ENCODE measurements at regions not wholly inside any gene's neighbourhood (a gene's known extent, or its start where the extent isn't known, plus 50 kb on each side); places are given as distances from the start of the nearest gene placed in this dataset.

DNA sequence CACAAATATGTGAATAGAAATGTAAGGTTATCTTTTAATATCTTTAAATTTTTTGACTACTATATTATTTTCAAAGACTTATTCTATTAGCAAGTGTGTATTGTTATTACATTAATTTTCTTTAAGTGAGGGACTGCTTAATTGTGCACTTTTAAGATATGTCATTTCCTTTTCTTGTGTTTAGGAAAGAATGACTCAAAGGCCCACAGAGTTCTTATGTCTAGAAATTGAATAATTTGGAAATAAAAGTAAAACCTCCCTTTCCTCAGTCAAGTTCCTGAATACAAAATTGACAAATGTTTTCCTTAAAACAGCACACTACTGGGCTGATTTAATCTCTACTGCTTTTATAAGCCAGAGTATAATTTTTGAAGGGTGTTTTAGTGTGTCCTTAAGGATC is 169.7 kb downstream of the TMEM47 start:
- DNase-seq (ENCODE audit: low read depth, low spot score) (no peak), ATAC-seq (no peak)
- intact Hi-C loops (cut with micrococcal nuclease), result no loop called here
- no peak overlapping the region for H3K4me3 ChIP-seq (replicated peaks in 1 of 2; ENCODE audit: low read depth in 1 of 2, low read length in 2 of 2)
- no peaks in the 10 kb centered on the region for H3K36me3 ChIP-seq (ENCODE audit: control insufficient read depth in 1 of 2, insufficient read depth in 2 of 2, low read length in 2 of 2)
- no TSS peak for BruUV-seq (replicated peaks)
- H4K20me1 ChIP-seq (ENCODE audit: insufficient read depth), result no peaks in the 10 kb centered on the region
- no peak overlapping the region for H3K4me2 ChIP-seq (ENCODE audit: low read length)
- ChIA-PET CTCF (no interaction called here), RAD21 (ENCODE audit: low non-redundant PET in 1 of 2, low total read pairs in 2 of 2, uncharacterized antibody in 2 of 2, unreplicated experiment in 2 of 2) (no interaction called here), POLR2A (no interaction called here)
- H3K27ac ChIP-seq (ENCODE audit: low read depth, low read length), result no peak overlapping the region
- no peaks in the 10 kb centered on the region for H3K27me3 ChIP-seq (ENCODE audit: insufficient read depth, low read length)
- H3K79me2 ChIP-seq (ENCODE audit: insufficient read depth, low read length), result no peaks in the 10 kb centered on the region
- TF ChIP-seq EZH2phosphoT487 (IDR thresholded peaks at IDR 0.05; ENCODE audit: borderline replicate concordance), result no peak
- TF ChIP-seq CBX3 (IDR thresholded peaks at IDR 0.05; ENCODE audit: low read depth), result no peak
- TF ChIP-seq, protein P1, sequence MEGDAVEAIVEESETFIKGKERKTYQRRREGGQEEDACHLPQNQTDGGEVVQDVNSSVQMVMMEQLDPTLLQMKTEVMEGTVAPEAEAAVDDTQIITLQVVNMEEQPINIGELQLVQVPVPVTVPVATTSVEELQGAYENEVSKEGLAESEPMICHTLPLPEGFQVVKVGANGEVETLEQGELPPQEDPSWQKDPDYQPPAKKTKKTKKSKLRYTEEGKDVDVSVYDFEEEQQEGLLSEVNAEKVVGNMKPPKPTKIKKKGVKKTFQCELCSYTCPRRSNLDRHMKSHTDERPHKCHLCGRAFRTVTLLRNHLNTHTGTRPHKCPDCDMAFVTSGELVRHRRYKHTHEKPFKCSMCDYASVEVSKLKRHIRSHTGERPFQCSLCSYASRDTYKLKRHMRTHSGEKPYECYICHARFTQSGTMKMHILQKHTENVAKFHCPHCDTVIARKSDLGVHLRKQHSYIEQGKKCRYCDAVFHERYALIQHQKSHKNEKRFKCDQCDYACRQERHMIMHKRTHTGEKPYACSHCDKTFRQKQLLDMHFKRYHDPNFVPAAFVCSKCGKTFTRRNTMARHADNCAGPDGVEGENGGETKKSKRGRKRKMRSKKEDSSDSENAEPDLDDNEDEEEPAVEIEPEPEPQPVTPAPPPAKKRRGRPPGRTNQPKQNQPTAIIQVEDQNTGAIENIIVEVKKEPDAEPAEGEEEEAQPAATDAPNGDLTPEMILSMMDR (IDR thresholded peaks at IDR 0.05 in 2 of 3, conservative IDR thresholded peaks at IDR 0.05 in 1 of 3; ENCODE audit: borderline replicate concordance in 1 of 3, insufficient read depth in 1 of 3, low read depth in 2 of 3, low read length in 2 of 3), result no peak
- no peak for TF ChIP-seq JUND (IDR thresholded peaks at IDR 0.05)
- no peak for TF ChIP-seq SRF (IDR thresholded peaks at IDR 0.05; ENCODE audit: low read depth)
- TF ChIP-seq, protein P2, sequence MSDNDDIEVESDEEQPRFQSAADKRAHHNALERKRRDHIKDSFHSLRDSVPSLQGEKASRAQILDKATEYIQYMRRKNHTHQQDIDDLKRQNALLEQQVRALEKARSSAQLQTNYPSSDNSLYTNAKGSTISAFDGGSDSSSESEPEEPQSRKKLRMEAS (IDR thresholded peaks at IDR 0.05), result no peak
- TF ChIP-seq SP1 (IDR thresholded peaks at IDR 0.05; ENCODE audit: low read depth), result no peak
- TF ChIP-seq, protein P3, sequence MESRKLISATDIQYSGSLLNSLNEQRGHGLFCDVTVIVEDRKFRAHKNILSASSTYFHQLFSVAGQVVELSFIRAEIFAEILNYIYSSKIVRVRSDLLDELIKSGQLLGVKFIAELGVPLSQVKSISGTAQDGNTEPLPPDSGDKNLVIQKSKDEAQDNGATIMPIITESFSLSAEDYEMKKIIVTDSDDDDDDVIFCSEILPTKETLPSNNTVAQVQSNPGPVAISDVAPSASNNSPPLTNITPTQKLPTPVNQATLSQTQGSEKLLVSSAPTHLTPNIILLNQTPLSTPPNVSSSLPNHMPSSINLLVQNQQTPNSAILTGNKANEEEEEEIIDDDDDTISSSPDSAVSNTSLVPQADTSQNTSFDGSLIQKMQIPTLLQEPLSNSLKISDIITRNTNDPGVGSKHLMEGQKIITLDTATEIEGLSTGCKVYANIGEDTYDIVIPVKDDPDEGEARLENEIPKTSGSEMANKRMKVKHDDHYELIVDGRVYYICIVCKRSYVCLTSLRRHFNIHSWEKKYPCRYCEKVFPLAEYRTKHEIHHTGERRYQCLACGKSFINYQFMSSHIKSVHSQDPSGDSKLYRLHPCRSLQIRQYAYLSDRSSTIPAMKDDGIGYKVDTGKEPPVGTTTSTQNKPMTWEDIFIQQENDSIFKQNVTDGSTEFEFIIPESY (IDR thresholded peaks at IDR 0.05; ENCODE audit: extremely low read depth, insufficient replicate concordance, low read length), result no peak
- TF ChIP-seq TCF7L2 (IDR thresholded peaks at IDR 0.05; ENCODE audit: borderline replicate concordance, extremely low read depth, insufficient read depth, insufficient read length), result no peak
- TF ChIP-seq ZNF274 (IDR thresholded peaks at IDR 0.05; ENCODE audit: low read depth, low read length), result no peak
- no peaks in the 10 kb centered on the region for H3K9me2 ChIP-seq (ENCODE audit: insufficient read depth)
- H3K9me3 ChIP-seq (ENCODE audit: control insufficient read depth in 1 of 2, insufficient read depth in 1 of 2, low read depth in 1 of 2, low read length in 2 of 2), result no peaks in the 10 kb centered on the region; a peak in 2 of 4 replicates
- H2AFZ ChIP-seq (ENCODE audit: low read depth, low read length, poor library complexity, severe bottlenecking), result no peak overlapping the region
- no peak overlapping the region for H3K9ac ChIP-seq (ENCODE audit: low read length)
- H3K4me1 ChIP-seq (ENCODE audit: control insufficient read depth in 1 of 2, insufficient read depth in 2 of 2, low read length in 2 of 2), result no peaks in the 10 kb centered on the region

Measured in HCT116 (cell line).